Fibroblast of pulmonary artery (primary cell): ENCODE measurements at regions not wholly inside any gene's neighbourhood (a gene's known extent, or its start where the extent isn't known, plus 50 kb on each side); places are given as distances from the start of the nearest gene placed in this dataset.
A peak's percentile ranks its signal among the peaks of the same experiment; 100 is the strongest.
"Not testable (repeated sequence)": the region's sequence is repeated elsewhere in the genome, so short reads cannot be mapped to it uniquely, and the experiment has no call there.

ENCODE experiments used
- DNase-seq: peaks from one replicate; pipeline ENCODE4 v3.0.0-alpha.2; 2010; ENCODE audit warnings: low read depth
- H3K4me3 ChIP-seq: replicated peaks from 2 replicates; pipeline ENCODE4 v1.5.1; 2011; ENCODE audit warnings: low read depth, mild to moderate bottlenecking, control low read depth, low read length, moderate library complexity
- TF ChIP-seq, protein P1 (sequence below): IDR thresholded peaks from 2 replicates; pipeline ENCODE4 v1.5.1; 2011; ENCODE audit warnings: mild to moderate bottlenecking, control low read depth, low read length, inconsistent platforms; ENCODE audit errors: missing control alignments

DNA sequence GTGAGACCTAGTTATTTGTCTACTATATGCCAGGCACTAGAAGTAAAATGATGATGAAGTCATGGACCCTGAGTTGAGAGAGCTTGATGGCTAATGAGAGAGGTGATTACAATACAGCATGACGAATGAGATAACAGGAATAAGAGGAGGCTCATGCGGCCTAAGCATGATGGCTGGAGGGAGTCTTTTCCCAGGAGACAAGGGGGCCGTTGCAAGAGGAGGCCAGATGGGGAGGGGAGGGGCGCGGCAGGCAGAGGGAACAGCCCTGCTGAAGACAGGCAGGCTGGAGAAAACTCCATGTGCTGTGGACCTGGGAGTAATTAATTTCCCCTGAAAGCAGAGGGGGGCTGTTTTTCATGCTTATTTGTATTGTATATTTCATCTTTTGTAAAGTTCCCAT is 144.7 kb upstream of the RFLNA start:
- no peak overlapping the region for H3K4me3 ChIP-seq
- no peak for DNase-seq
- TF ChIP-seq, protein P1, sequence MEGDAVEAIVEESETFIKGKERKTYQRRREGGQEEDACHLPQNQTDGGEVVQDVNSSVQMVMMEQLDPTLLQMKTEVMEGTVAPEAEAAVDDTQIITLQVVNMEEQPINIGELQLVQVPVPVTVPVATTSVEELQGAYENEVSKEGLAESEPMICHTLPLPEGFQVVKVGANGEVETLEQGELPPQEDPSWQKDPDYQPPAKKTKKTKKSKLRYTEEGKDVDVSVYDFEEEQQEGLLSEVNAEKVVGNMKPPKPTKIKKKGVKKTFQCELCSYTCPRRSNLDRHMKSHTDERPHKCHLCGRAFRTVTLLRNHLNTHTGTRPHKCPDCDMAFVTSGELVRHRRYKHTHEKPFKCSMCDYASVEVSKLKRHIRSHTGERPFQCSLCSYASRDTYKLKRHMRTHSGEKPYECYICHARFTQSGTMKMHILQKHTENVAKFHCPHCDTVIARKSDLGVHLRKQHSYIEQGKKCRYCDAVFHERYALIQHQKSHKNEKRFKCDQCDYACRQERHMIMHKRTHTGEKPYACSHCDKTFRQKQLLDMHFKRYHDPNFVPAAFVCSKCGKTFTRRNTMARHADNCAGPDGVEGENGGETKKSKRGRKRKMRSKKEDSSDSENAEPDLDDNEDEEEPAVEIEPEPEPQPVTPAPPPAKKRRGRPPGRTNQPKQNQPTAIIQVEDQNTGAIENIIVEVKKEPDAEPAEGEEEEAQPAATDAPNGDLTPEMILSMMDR, result no peak

DNA sequence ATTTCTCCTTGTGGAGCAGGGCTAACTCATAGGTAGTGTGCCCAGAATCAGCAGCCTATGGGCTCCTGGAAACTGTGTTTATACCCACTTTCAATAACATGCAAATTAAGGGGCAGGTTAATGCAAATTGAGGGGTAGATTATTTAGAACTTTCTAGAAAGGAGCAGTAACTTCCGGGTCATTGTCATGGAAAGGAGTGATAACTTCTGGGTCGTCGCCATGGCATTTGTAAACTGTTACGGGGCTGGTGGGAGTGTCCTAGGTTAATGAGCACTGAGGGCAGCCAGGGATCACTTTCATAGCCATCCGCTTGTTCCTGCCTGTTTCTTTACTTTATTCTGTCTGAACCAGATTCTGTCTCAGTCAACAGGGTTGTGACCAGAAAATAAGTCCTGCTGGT is 143.3 kb upstream of the RFLNA start:
- TF ChIP-seq, protein P1, result no peak

DNA sequence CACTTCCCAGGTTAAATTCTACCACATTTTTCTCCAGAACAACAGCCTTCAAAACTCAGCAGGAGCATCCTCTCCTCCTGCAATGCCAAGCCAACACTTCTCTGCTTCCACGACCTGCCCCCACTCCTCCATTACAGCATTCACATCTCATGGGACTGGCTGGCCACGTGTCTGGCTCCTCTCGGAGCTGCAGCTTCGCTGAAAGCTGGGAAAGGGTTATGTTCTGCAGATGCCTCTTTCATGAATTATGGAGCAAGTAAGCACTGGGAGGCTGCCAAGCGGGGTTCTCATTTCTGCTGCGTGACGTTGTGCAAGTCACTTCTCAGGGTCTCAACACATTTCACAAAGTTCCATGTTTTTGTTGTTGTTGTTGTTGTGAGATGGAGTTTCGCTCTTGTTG is 142.2 kb upstream of the RFLNA start:
- no peak overlapping the region for H3K4me3 ChIP-seq
- DNase-seq, result peak; percentile 27
- TF ChIP-seq, protein P1, result no peak

More for the DNA sequence above, 143.3 kb upstream of the RFLNA start:
- DNase-seq, result no peak
- no peak overlapping the region for H3K4me3 ChIP-seq

DNA sequence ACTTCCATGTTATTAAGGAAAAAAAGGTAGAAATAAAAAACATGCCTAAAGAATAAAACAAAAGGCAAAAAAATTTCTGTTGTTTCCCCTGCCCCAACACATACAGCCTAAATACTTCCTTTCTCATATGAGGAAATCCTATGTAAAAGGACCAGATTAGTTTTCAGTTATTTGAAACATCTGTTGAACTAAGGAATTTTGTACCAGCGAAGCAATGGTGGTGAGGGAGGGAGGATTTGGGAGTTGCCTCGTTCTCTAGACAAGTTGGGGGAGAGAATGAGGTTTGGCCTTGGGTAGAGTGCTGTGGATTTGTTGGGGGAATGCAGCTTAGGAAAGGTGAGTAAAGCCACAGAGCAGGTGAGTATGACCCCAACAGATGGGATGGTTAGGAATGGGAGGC is 141.5 kb upstream of the RFLNA start:
- TF ChIP-seq, protein P1, result no peak
- no peak for DNase-seq
- H3K4me3 ChIP-seq, result no peak overlapping the region

DNA sequence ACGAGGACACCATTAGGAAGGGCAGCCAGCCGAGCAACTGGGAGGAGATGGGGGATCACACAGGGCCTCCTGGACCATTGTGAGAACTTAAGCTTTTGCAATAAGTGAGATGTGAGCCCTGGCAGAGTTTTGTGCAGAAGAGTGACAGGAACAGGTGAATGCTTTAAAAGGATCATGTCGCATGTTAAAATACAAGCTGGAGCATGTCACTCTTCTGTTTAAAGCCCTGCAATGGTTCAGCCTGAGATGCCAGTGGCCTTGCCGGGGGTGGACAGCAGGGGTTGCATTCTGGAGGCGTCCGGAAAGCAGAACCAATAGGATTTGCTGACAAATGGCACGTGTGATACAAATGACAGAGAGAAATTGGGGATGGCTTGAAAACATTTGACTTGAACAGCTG is 137.5 kb upstream of the RFLNA start:
- TF ChIP-seq, protein P1, result no peak
- DNase-seq, result no peak
- no peak overlapping the region for H3K4me3 ChIP-seq

DNA sequence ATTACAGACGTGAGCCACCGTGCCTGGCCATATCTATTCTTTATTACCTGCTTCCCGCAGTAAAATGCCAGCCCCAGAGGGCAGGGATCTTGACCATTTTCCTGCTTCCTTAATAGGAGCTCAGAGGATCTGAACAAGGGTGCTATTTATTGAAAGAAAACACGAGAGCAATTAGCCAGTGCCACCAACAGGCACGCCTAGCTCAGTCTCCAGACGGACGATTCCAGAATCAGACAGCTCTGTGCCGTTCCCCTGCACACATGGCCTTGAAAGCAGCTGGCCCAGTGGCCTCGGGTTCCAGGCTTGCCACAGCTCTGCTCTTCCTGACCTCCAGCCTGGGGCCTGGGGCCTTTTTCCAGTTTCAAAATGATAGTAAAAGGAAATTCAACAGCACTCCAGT is 135.2 kb upstream of the RFLNA start:
- no peak overlapping the region for H3K4me3 ChIP-seq
- TF ChIP-seq, protein P1, result no peak
- DNase-seq, result no peak

DNA sequence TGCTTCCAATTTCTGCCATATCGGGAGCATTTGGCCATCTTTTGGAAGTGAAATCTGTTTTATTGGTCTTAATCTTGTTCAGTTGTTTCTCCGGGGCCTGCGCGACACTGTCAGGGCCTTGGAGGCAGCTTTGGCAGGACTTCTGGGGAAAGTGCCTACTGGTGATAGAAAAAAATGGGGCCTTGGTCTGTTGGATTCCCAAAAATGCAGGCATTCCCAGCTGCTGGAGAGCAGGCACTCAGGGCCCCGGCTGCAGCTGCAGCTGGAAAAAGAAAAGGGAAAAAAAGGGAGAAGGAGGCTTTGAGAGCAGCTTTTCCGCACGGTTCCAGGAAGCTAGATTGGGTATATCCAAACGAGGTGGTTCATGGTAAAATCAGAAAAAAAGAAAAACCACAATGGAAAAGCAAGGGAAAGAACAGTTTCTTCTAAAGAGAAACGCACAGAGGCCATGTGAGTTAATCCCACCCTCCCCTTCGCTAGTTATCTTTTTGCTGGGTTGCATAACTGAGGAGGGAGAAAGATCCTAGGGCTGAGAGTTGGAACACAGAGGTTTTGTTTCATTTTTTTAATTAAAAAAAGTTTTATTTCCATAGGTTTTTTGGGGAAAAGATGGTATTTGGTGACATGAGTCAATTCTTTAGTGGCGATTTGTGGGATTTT is 134.7 kb upstream of the RFLNA start:
- TF ChIP-seq, protein P1, result no peak
- H3K4me3 ChIP-seq, result no peak overlapping the region
- DNase-seq, result no peak

DNA sequence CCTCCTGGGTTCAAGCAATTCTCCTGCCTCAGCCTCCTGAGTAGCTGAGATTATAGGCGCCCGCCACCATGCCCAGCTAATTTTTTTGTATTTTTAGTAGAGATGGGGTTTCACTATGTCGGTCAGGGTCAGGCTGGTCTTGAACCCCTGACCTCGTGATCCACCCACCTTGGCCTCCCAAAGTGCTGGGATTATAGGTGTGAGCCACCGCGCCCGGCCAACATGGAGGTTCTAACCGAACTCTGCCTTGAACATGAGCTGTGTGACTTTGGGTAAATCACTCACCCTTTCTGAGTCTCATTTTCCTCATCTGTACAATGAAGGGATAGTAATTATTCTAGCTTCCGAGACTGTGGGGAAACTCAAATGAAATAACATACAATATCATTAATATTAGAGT is 133.5 kb upstream of the RFLNA start:
- not testable (repeated sequence) for DNase-seq, H3K4me3 ChIP-seq
